ENCODE measurements at regions not wholly inside any gene's neighbourhood (a gene's known extent, or its start where the extent isn't known, plus 50 kb on each side); places are given as distances from the start of the nearest gene placed in this dataset.

DNA sequence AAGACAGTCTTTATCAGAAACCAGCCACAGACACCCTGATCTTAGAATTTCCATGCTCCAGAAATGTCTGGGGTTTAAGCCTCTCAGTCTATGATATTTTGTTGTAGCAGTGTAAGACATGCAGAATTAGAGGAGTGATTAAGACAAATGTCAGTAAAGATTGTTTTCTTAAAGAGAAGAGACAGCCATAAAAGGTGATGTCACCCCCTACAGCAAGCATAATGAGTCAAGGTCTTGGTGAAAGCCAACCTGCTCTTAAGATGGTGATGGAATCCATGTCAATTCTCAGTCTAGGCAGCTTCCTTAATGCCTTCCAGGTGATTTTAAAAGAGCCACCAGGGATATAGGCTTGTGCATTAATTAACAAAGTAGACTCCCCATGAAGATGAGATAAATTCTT is 849.9 kb upstream of the EPHA7 start:
- no peaks in the 10 kb centered on the region for H3K27me3 ChIP-seq (ENCODE audit: control insufficient read depth in 3 of 3, insufficient read depth in 3 of 3, low read length in 2 of 3)
- no peak for ATAC-seq (ENCODE audit: insufficient read depth, low FRiP score)

DNA sequence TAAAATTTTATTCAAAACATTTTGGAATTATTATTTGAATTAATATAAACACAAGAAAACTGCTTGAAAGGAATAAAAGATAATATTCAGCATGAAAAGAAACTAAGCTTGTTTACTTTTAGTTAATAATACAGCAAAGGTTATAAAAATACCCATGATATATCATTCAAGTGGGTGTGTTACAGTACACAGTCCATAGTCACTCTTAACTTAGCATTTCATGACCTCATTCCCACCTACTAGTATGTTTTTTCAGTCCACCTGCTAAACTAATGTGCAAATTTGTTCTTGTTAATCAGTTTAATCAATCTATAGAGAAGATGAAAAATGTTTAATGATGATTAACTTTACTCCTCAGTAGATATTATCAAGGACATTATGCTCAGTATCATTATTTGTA is 841.4 kb upstream of the EPHA7 start:
- no peaks in the 10 kb centered on the region for H3K9me3 ChIP-seq (ENCODE audit: control insufficient read depth in 4 of 4, insufficient read depth in 3 of 4, low read length in 3 of 4)
- no peak overlapping the region for H3K4me3 ChIP-seq
- H3K27me3 ChIP-seq (ENCODE audit: control insufficient read depth in 3 of 3, insufficient read depth in 3 of 3, low read length in 2 of 3) = no peaks in the 10 kb centered on the region
- H3K36me3 ChIP-seq (ENCODE audit: control insufficient read depth in 4 of 4, insufficient read depth in 4 of 4, low read length in 4 of 4) = no peaks in the 10 kb centered on the region
- ATAC-seq (ENCODE audit: insufficient read depth, low FRiP score) = no peak
- no peaks in the 10 kb centered on the region for H3K4me1 ChIP-seq (ENCODE audit: control insufficient read depth in 5 of 5, insufficient read depth in 5 of 5, low read length in 5 of 5)
- no peak for TF ChIP-seq CTCF (IDR thresholded peaks at IDR 0.05; ENCODE audit: control extremely low read depth, extremely low read depth)
- H3K9ac ChIP-seq (ENCODE audit: insufficient read depth in 1 of 2, low read length in 2 of 2) = no peak overlapping the region
- no peak for DNase-seq
- H3K27ac ChIP-seq (ENCODE audit: low read depth in 1 of 2, low read length in 1 of 2) = no peak overlapping the region

More for the DNA sequence above, 849.9 kb upstream of the EPHA7 start:
- H3K36me3 ChIP-seq (ENCODE audit: control insufficient read depth in 4 of 4, insufficient read depth in 4 of 4, low read length in 4 of 4) = no peaks in the 10 kb centered on the region
- H3K4me3 ChIP-seq = no peak overlapping the region
- no peak overlapping the region for H3K27ac ChIP-seq (ENCODE audit: low read depth in 1 of 2, low read length in 1 of 2)
- DNase-seq = no peak
- H3K9me3 ChIP-seq (ENCODE audit: control insufficient read depth in 4 of 4, insufficient read depth in 3 of 4, low read length in 3 of 4) = no peaks in the 10 kb centered on the region
- peaks cover 0 to 11% (median 0%) of the 10 kb centered on the region in 5 donors for H3K4me1 ChIP-seq (ENCODE audit: control insufficient read depth in 5 of 5, insufficient read depth in 5 of 5, low read length in 5 of 5)
- no peak overlapping the region for H3K9ac ChIP-seq (ENCODE audit: insufficient read depth in 1 of 2, low read length in 2 of 2)
- no peak for TF ChIP-seq CTCF (IDR thresholded peaks at IDR 0.05; ENCODE audit: control extremely low read depth, extremely low read depth)

- Histone ChIP-seq H3K9me3 (ENCODE audit: control insufficient read depth in 4 of 4, insufficient read depth in 3 of 4, low read length in 3 of 4) (no peaks in the 10 kb centered on the region), H3K4me1 (ENCODE audit: control insufficient read depth in 5 of 5, insufficient read depth in 5 of 5, low read length in 5 of 5) (no peaks in the 10 kb centered on the region), H3K27ac (ENCODE audit: low read depth in 1 of 2, low read length in 1 of 2) (no peak overlapping the region), H3K27me3 (ENCODE audit: control insufficient read depth in 3 of 3, insufficient read depth in 3 of 3, low read length in 2 of 3) (no peaks in the 10 kb centered on the region), H3K36me3 (ENCODE audit: control insufficient read depth in 4 of 4, insufficient read depth in 4 of 4, low read length in 4 of 4) (no peaks in the 10 kb centered on the region), H3K4me3 (no peak overlapping the region), H3K9ac (ENCODE audit: insufficient read depth in 1 of 2, low read length in 2 of 2) (no peak overlapping the region)
- ATAC-seq (ENCODE audit: insufficient read depth, low FRiP score) = no peak
- TF ChIP-seq CTCF (IDR thresholded peaks at IDR 0.05; ENCODE audit: control extremely low read depth, extremely low read depth) = no peak
- peak in 2 of 3 donors; percentile 25 to 52 for DNase-seq
- WGBS, 2 donors = 68 to 72% methylated on average over 1 of the region's 1 CpG
These were observed 835.3 kb upstream of the EPHA7 start for GRCh38 chr6:94254689-94255088.

GRCh38 chr6:94251878-94252277 is 832.5 kb upstream of the EPHA7 start:
- DNase-seq (no peak), ATAC-seq (ENCODE audit: insufficient read depth, low FRiP score) (no peak)
- Histone ChIP-seq H3K9me3 (ENCODE audit: control insufficient read depth in 4 of 4, insufficient read depth in 3 of 4, low read length in 3 of 4) (no peaks in the 10 kb centered on the region), H3K27ac (ENCODE audit: low read depth in 1 of 2, low read length in 1 of 2) (no peak overlapping the region), H3K4me3 (no peak overlapping the region), H3K4me1 (ENCODE audit: control insufficient read depth in 5 of 5, insufficient read depth in 5 of 5, low read length in 5 of 5) (no peaks in the 10 kb centered on the region), H3K36me3 (ENCODE audit: control insufficient read depth in 4 of 4, insufficient read depth in 4 of 4, low read length in 4 of 4) (no peaks in the 10 kb centered on the region), H3K9ac (ENCODE audit: insufficient read depth in 1 of 2, low read length in 2 of 2) (no peak overlapping the region), H3K27me3 (ENCODE audit: control insufficient read depth in 3 of 3, insufficient read depth in 3 of 3, low read length in 2 of 3) (no peaks in the 10 kb centered on the region)
- no peak for TF ChIP-seq CTCF (IDR thresholded peaks at IDR 0.05; ENCODE audit: control extremely low read depth, extremely low read depth)
